Astrocyte (in vitro differentiated cells and primary cell): ENCODE measurements at regions not wholly inside any gene's neighbourhood (a gene's known extent, or its start where the extent isn't known, plus 50 kb on each side); places are given as distances from the start of the nearest gene placed in this dataset.

Experiments used
- DNase-seq: peaks from one replicate; pipeline ENCODE4 v3.0.0-alpha.2; 2010; ENCODE audit warnings: low read depth
- FAIRE-seq: peaks from 2 replicates; lab custom pipeline; 2011; peaks lifted over from hg19 to GRCh38; lab: Jason Lieb, UNC
- H2AFZ ChIP-seq: 2 replicates; pipeline ENCODE4 v1.6.0; 2012; ENCODE audit warnings: low read depth, low read length, inconsistent platforms
- H3K27ac ChIP-seq: 2 replicates; pipeline ENCODE4 v1.5.1; 2011; ENCODE audit warnings: low read depth, low read length, inconsistent platforms
- H3K27me3 ChIP-seq: 2 replicates; pipeline ENCODE4 v1.6.0; 2011; ENCODE audit warnings: low read length, inconsistent platforms; ENCODE audit not compliant: insufficient read depth
- H3K36me3 ChIP-seq: 2 replicates; pipeline ENCODE4 v1.5.1; 2011; ENCODE audit warnings: low read length, inconsistent platforms; ENCODE audit not compliant: insufficient read depth
- H3K4me1 ChIP-seq: 2 replicates; pipeline ENCODE4 v1.5.1; 2011; ENCODE audit warnings: low read length, inconsistent platforms; ENCODE audit not compliant: insufficient read depth
- H3K4me2 ChIP-seq: 2 replicates; pipeline ENCODE4 v1.6.0; 2012; ENCODE audit warnings: low read length, inconsistent platforms
- H3K4me3 ChIP-seq: 2 replicates; pipeline ENCODE4 v1.5.1; 2011; ENCODE audit warnings: low read depth, mild to moderate bottlenecking, low read length, inconsistent platforms; ENCODE audit not compliant: insufficient read depth
- H3K79me2 ChIP-seq: 2 replicates; pipeline ENCODE4 v1.6.0; 2012; ENCODE audit warnings: mild to moderate bottlenecking, low read length, inconsistent platforms; ENCODE audit not compliant: insufficient read depth
- H3K9ac ChIP-seq: 2 replicates; pipeline ENCODE4 v1.6.0; 2012; ENCODE audit warnings: mild to moderate bottlenecking, low read length, inconsistent platforms
- H3K9me3 ChIP-seq: 2 replicates; pipeline ENCODE4 v1.5.1; 2012; ENCODE audit warnings: low read depth, mild to moderate bottlenecking, low read length, inconsistent platforms; ENCODE audit not compliant: insufficient read depth
- H4K20me1 ChIP-seq: 2 replicates; pipeline ENCODE4 v1.6.0; 2012; ENCODE audit warnings: low read length, inconsistent platforms; ENCODE audit not compliant: insufficient read depth
- H3K27ac Mint-ChIP-seq: one replicate; pipeline ENCODE4 v1.8.0; 2021; ENCODE audit warnings: mild to moderate bottlenecking, mixed read lengths; ENCODE audit not compliant: unreplicated experiment
- H3K27me3 Mint-ChIP-seq: one replicate; pipeline ENCODE4 v1.8.0; 2021; ENCODE audit warnings: low read depth, mixed read lengths; ENCODE audit not compliant: unreplicated experiment
- H3K36me3 Mint-ChIP-seq: one replicate; pipeline ENCODE4 v1.8.0; 2021; ENCODE audit warnings: low read depth, mixed read lengths; ENCODE audit not compliant: unreplicated experiment
- H3K4me1 Mint-ChIP-seq: one replicate; pipeline ENCODE4 v1.8.0; 2021; ENCODE audit warnings: low read depth, mixed read lengths; ENCODE audit not compliant: unreplicated experiment
- H3K4me3 Mint-ChIP-seq: one replicate; pipeline ENCODE4 v1.8.0; 2021; ENCODE audit warnings: mild to moderate bottlenecking, moderate library complexity, mixed read lengths; ENCODE audit not compliant: unreplicated experiment
- H3K9me3 Mint-ChIP-seq: one replicate; pipeline ENCODE4 v1.8.0; 2021; ENCODE audit warnings: mild to moderate bottlenecking, mixed read lengths; ENCODE audit not compliant: unreplicated experiment
- CTCF ChIP-seq: IDR thresholded peaks from 2 replicates; pipeline ENCODE4 v1.5.1; 2011; ENCODE audit warnings: low read depth, mild to moderate bottlenecking, inconsistent platforms, low read length, moderate library complexity; ENCODE audit not compliant: insufficient read depth
- EZH2 ChIP-seq: IDR thresholded peaks from 2 replicates; pipeline ENCODE4 v1.6.1; 2012; ENCODE audit warnings: mild to moderate bottlenecking, low read length, inconsistent platforms; ENCODE audit not compliant: insufficient read depth

GRCh38 chr16:6190776-6191175, 1093.2 kb upstream of the EEF2KMT start:
- H3K9me3 Mint-ChIP-seq: peaks cover 2% of the 10 kb centered on the region
- no peak overlapping the region for H3K27ac Mint-ChIP-seq
- no peaks in the 10 kb centered on the region for H3K27me3 Mint-ChIP-seq
- no peaks in the 10 kb centered on the region for H3K9me3 ChIP-seq
- DNase-seq (no peak), FAIRE-seq (no peak)
- no peak overlapping the region for H3K4me2 ChIP-seq
- no peaks in the 10 kb centered on the region for H3K36me3 ChIP-seq
- H3K4me1 Mint-ChIP-seq: no peaks in the 10 kb centered on the region
- H3K4me1 ChIP-seq: no peaks in the 10 kb centered on the region
- H4K20me1 ChIP-seq: no peaks in the 10 kb centered on the region
- no peak overlapping the region for H2AFZ ChIP-seq
- no peaks in the 10 kb centered on the region for H3K27me3 ChIP-seq
- H3K9ac ChIP-seq: no peak overlapping the region
- no peak overlapping the region for H3K27ac ChIP-seq
- no peaks in the 10 kb centered on the region for H3K36me3 Mint-ChIP-seq
- no peaks in the 10 kb centered on the region for H3K79me2 ChIP-seq
- TF ChIP-seq EZH2 (no peak), CTCF (no peak)
- H3K4me3 ChIP-seq: no peak overlapping the region
- no peak overlapping the region for H3K4me3 Mint-ChIP-seq

- no peaks in the 10 kb centered on the region for H3K27me3 ChIP-seq
- no peak overlapping the region for H3K27ac Mint-ChIP-seq
- no peak for FAIRE-seq
These were observed 1091.6 kb upstream of the EEF2KMT start for GRCh38 chr16:6189216-6189615.

More at GRCh38 chr16:6189216-6189615, 1091.6 kb upstream of the EEF2KMT start:
- no peak overlapping the region for H2AFZ ChIP-seq
- no peaks in the 10 kb centered on the region for H3K79me2 ChIP-seq
- no peak overlapping the region for H3K27ac ChIP-seq
- H3K9me3 ChIP-seq: no peaks in the 10 kb centered on the region
- no peaks in the 10 kb centered on the region for H3K36me3 ChIP-seq
- no peak overlapping the region for H3K4me2 ChIP-seq
- H3K9me3 Mint-ChIP-seq: peaks cover 2% of the 10 kb centered on the region
- H3K4me3 Mint-ChIP-seq: no peak overlapping the region
- TF ChIP-seq EZH2 (no peak), CTCF (no peak)
- H3K4me1 ChIP-seq: no peaks in the 10 kb centered on the region
- no peak overlapping the region for H3K9ac ChIP-seq
- no peak for DNase-seq
- H3K4me1 Mint-ChIP-seq: no peaks in the 10 kb centered on the region
- H3K36me3 Mint-ChIP-seq: no peaks in the 10 kb centered on the region
- H3K4me3 ChIP-seq: no peak overlapping the region
- H3K27me3 Mint-ChIP-seq: no peaks in the 10 kb centered on the region
- H4K20me1 ChIP-seq: no peaks in the 10 kb centered on the region
